ENCODE measurements at regions not wholly inside any gene's neighbourhood (a gene's known extent, or its start where the extent isn't known, plus 50 kb on each side); places are given as distances from the start of the nearest gene placed in this dataset.
A peak's percentile ranks its signal among the peaks of the same experiment; 100 is the strongest.

- H3K4me3 Mint-ChIP-seq, result no peak overlapping the region
- H3K4me1 Mint-ChIP-seq, result no peaks in the 10 kb centered on the region
- ATAC-seq (no peak), DNase-seq (ENCODE audit: low spot score in 2 of 2) (no peak)
- peaks cover 3% of the 10 kb centered on the region for H3K9me3 Mint-ChIP-seq
- no peaks in the 10 kb centered on the region for H3K36me3 Mint-ChIP-seq
- H3K27ac Mint-ChIP-seq, result no peak overlapping the region
Measured at GRCh38 chr2:220178991-220179695, 551.7 kb downstream of the SLC4A3 start.

GRCh38 chr2:220181165-220181564 is 553.7 kb downstream of the SLC4A3 start:
- H3K4me1 Mint-ChIP-seq, result no peaks in the 10 kb centered on the region
- ATAC-seq (no peak), DNase-seq (ENCODE audit: low spot score in 2 of 2) (no peak)
- no peak overlapping the region for H3K4me3 Mint-ChIP-seq
- no peaks in the 10 kb centered on the region for H3K9me3 Mint-ChIP-seq
- H3K36me3 Mint-ChIP-seq, result no peaks in the 10 kb centered on the region
- no peak overlapping the region for H3K27ac Mint-ChIP-seq

- DNase-seq (ENCODE audit: low spot score in 2 of 2) (no peak), ATAC-seq (no peak)
- Mint-ChIP-seq H3K4me3 (no peak overlapping the region), H3K36me3 (no peaks in the 10 kb centered on the region), H3K27ac (no peak overlapping the region), H3K4me1 (no peaks in the 10 kb centered on the region), H3K9me3 (no peaks in the 10 kb centered on the region)
Measured at GRCh38 chr2:220182790-220183189, 555.4 kb downstream of the SLC4A3 start.

GRCh38 chr2:220185766-220186305 is 558.4 kb downstream of the SLC4A3 start:
- Mint-ChIP-seq H3K27ac (no peak overlapping the region), H3K36me3 (no peaks in the 10 kb centered on the region), H3K9me3 (peaks cover 4% of the 10 kb centered on the region), H3K4me3 (no peak overlapping the region), H3K4me1 (no peaks in the 10 kb centered on the region)
- ATAC-seq (no peak), DNase-seq (ENCODE audit: low spot score in 2 of 2) (no peak)

- H3K36me3 Mint-ChIP-seq, result no peaks in the 10 kb centered on the region
- H3K27ac Mint-ChIP-seq, result no peak overlapping the region
- no peak overlapping the region for H3K4me3 Mint-ChIP-seq
- DNase-seq (ENCODE audit: low spot score in 2 of 2) (no peak), ATAC-seq (peak; percentile 53)
- no peaks in the 10 kb centered on the region for H3K4me1 Mint-ChIP-seq
- H3K9me3 Mint-ChIP-seq, result peaks cover 4% of the 10 kb centered on the region
Measured at GRCh38 chr2:220188031-220188430, 560.6 kb downstream of the SLC4A3 start.

GRCh38 chr2:220191031-220191430 is 563.6 kb downstream of the SLC4A3 start:
- no peaks in the 10 kb centered on the region for H3K4me1 Mint-ChIP-seq
- no peak for DNase-seq (ENCODE audit: low spot score in 2 of 2)
- no peaks in the 10 kb centered on the region for H3K36me3 Mint-ChIP-seq
- no peak overlapping the region for H3K27ac Mint-ChIP-seq
- ATAC-seq, result no peak
- no peak overlapping the region for H3K4me3 Mint-ChIP-seq
- H3K9me3 Mint-ChIP-seq, result peaks cover 9% of the 10 kb centered on the region

GRCh38 chr2:220191737-220192136 is 564.3 kb downstream of the SLC4A3 start:
- Mint-ChIP-seq H3K4me3 (no peak overlapping the region), H3K36me3 (no peaks in the 10 kb centered on the region)

GRCh38 chr2:220192994-220193753 is 565.7 kb downstream of the SLC4A3 start:
- Mint-ChIP-seq H3K4me1 (no peaks in the 10 kb centered on the region), H3K4me3 (no peak overlapping the region), H3K27ac (no peak overlapping the region), H3K9me3 (peaks cover 12% of the 10 kb centered on the region), H3K36me3 (no peaks in the 10 kb centered on the region)
- no peak for ATAC-seq
- DNase-seq (ENCODE audit: low spot score in 2 of 2), result no peak

More at GRCh38 chr2:220191737-220192136, 564.3 kb downstream of the SLC4A3 start:
- H3K27ac Mint-ChIP-seq, result no peak overlapping the region
- no peak for DNase-seq (ENCODE audit: low spot score in 2 of 2)
- no peak for ATAC-seq
- no peaks in the 10 kb centered on the region for H3K4me1 Mint-ChIP-seq
- peaks cover 12% of the 10 kb centered on the region for H3K9me3 Mint-ChIP-seq

- ATAC-seq, result no peak
- peaks cover 12% of the 10 kb centered on the region for H3K9me3 Mint-ChIP-seq
Measured at GRCh38 chr2:220194630-220195584, 567.5 kb downstream of the SLC4A3 start.

GRCh38 chr2:220198896-220199295 is 571.5 kb downstream of the SLC4A3 start:
- H3K4me1 Mint-ChIP-seq, result no peaks in the 10 kb centered on the region
- DNase-seq (ENCODE audit: low spot score in 2 of 2) (no peak), ATAC-seq (no peak)
- no peak overlapping the region for H3K27ac Mint-ChIP-seq
- no peaks in the 10 kb centered on the region for H3K36me3 Mint-ChIP-seq
- no peak overlapping the region for H3K4me3 Mint-ChIP-seq
- peaks cover 8% of the 10 kb centered on the region for H3K9me3 Mint-ChIP-seq

More at GRCh38 chr2:220194630-220195584, 567.5 kb downstream of the SLC4A3 start:
- H3K36me3 Mint-ChIP-seq, result no peaks in the 10 kb centered on the region
- H3K4me1 Mint-ChIP-seq, result no peaks in the 10 kb centered on the region
- DNase-seq (ENCODE audit: low spot score in 2 of 2), result no peak
- no peak overlapping the region for H3K27ac Mint-ChIP-seq
- H3K4me3 Mint-ChIP-seq, result no peak overlapping the region

- no peak overlapping the region for H3K27ac Mint-ChIP-seq
- no peaks in the 10 kb centered on the region for H3K36me3 Mint-ChIP-seq
- no peaks in the 10 kb centered on the region for H3K9me3 Mint-ChIP-seq
- no peaks in the 10 kb centered on the region for H3K4me1 Mint-ChIP-seq
- DNase-seq (ENCODE audit: low spot score in 2 of 2), result no peak
- no peak for ATAC-seq
- H3K4me3 Mint-ChIP-seq, result no peak overlapping the region
Measured at GRCh38 chr2:220202066-220202465, 574.6 kb downstream of the SLC4A3 start.

- DNase-seq (ENCODE audit: low spot score in 2 of 2), result no peak
- H3K4me3 Mint-ChIP-seq, result no peak overlapping the region
- no peak overlapping the region for H3K27ac Mint-ChIP-seq
- H3K4me1 Mint-ChIP-seq, result no peaks in the 10 kb centered on the region
- no peaks in the 10 kb centered on the region for H3K36me3 Mint-ChIP-seq
- H3K9me3 Mint-ChIP-seq, result no peaks in the 10 kb centered on the region
- no peak for ATAC-seq
Measured at GRCh38 chr2:220209093-220209492, 581.7 kb downstream of the SLC4A3 start.

GRCh38 chr2:220209751-220210150 is 582.3 kb downstream of the SLC4A3 start:
- ATAC-seq (no peak), DNase-seq (ENCODE audit: low spot score in 2 of 2) (no peak)
- H3K36me3 Mint-ChIP-seq, result no peaks in the 10 kb centered on the region
- H3K4me3 Mint-ChIP-seq, result no peak overlapping the region
- H3K27ac Mint-ChIP-seq, result no peak overlapping the region
- H3K9me3 Mint-ChIP-seq, result no peaks in the 10 kb centered on the region
- no peaks in the 10 kb centered on the region for H3K4me1 Mint-ChIP-seq

GRCh38 chr2:220212296-220213080 is 585.1 kb downstream of the SLC4A3 start:
- Mint-ChIP-seq H3K4me3 (no peak overlapping the region), H3K9me3 (no peaks in the 10 kb centered on the region), H3K4me1 (no peaks in the 10 kb centered on the region), H3K36me3 (no peaks in the 10 kb centered on the region), H3K27ac (no peak overlapping the region)
- DNase-seq (ENCODE audit: low spot score in 2 of 2), result no peak
- no peak for ATAC-seq

Measured in stimulated activated effector memory CD8-positive, alpha-beta T cell treated with anti-CD3 and anti-CD28 coated beads, Interleukin-12 subunit alpha, Interleukin-12 subunit beta, amount 100 ng/mL, for 72 hours (primary cell).